Heart right ventricle (tissue), 16 donors: ENCODE measurements at regions not wholly inside any gene's neighbourhood (a gene's known extent, or its start where the extent isn't known, plus 50 kb on each side); places are given as distances from the start of the nearest gene placed in this dataset.

ENCODE experiments used
- ATAC-seq, 8 donors: fragments of 200-7000 bp; cut with Tn5 transposase; one replicate each; pipeline ENCODE4 v1.9.1; 2020; ENCODE audit warnings: mild to moderate bottlenecking in 8 of 8, moderate library complexity in 8 of 8, moderate number of reproducible peaks in 1 of 8
- DNase-seq, 2 donors: peaks; one replicate each; pipeline ENCODE4 v3.0.0-alpha.2; 2020
- H3K27ac ChIP-seq, 10 donors: fragments of 200-600 bp; sonication (generic) in 2 of 10; one replicate each; pipeline versions ENCODE4 v1.5.0 to v1.8.0; 2020 to 2022; ENCODE audit warnings: mild to moderate bottlenecking in 3 of 10
- H3K27me3 ChIP-seq, 7 donors: fragments of 200-600 bp; one replicate each; pipeline ENCODE4 v1.8.0; 2021 to 2022; ENCODE audit warnings: mild to moderate bottlenecking in 2 of 7
- H3K36me3 ChIP-seq, 9 donors: fragments of 200-600 bp; sonication (generic) in 1 of 9; one replicate each; pipeline versions ENCODE4 v1.5.0 to v1.8.0; 2020 to 2022; ENCODE audit warnings: mild to moderate bottlenecking in 2 of 9
- H3K4me1 ChIP-seq, 9 donors: fragments of 200-600 bp; sonication (generic) in 1 of 9; one replicate each; pipeline versions ENCODE4 v1.5.0 to v1.8.0; 2020 to 2022; ENCODE audit warnings: mild to moderate bottlenecking in 4 of 9
- H3K4me3 ChIP-seq, 10 donors: fragments of 200-600 bp; sonication (generic) in 2 of 10; one replicate each; pipeline versions ENCODE4 v1.5.0 to v1.8.0; 2020 to 2022; ENCODE audit warnings: mild to moderate bottlenecking in 7 of 10, moderate library complexity in 2 of 10
- H3K9me3 ChIP-seq, 11 donors: fragments of 200-600 bp in 10 of 11; sonication (generic) in 2 of 11; one replicate each; pipeline versions ENCODE4 v1.5.0 to v1.8.0; 2013 to 2022; ENCODE audit warnings: mild to moderate bottlenecking in 2 of 11, control low read depth in 1 of 11, moderate library complexity in 1 of 11
- WGBS, 2 donors: extraction: QIAGEN DNeasy Blood & Tissue Kit; methylation state at CpG; one replicate each; pipeline ENCODE4 v1.1.7; 2013; ENCODE audit warnings: inconsistent platforms in 1 of 2; 5-methylcytosine and 5-hydroxymethylcytosine counted together
- intact Hi-C, 10 donors: fragments of 100-400 bp; cut with DNase I; formaldehyde crosslinking; loops; one replicate each; pipeline versions ENCODE4 v1.11.1 to v1.14.2; 2022
- TF ChIP-seq, protein P1 (sequence below), 9 donors: fragments of 200-600 bp; sonication (generic) in 2 of 9; IDR thresholded peaks; one replicate each; pipeline versions ENCODE4 v1.5.0 to v1.8.0; 2021 to 2022; ENCODE audit warnings: antibody characterized with exemption in 9 of 9, mild to moderate bottlenecking in 5 of 9, moderate library complexity in 1 of 9
- donor health status: Arrhythmogenic right ventricular cardiomyopathy.
- donor health status: ischemic (EF 13 %, LVEDD 7.1; RV severe dilation, severe dysfunction).
- donor health status: healthy with polysubstance abuse.
- donor health status: DM: no; HTN: yes; CAD: no.
- donor health status: DM: no; HTN: no; CAD: no.
- donor health status: ischemic (EF 25% LVEDD 6.9; RV normal size, moderate dysfunction).
- donor health status: ischemic (EF 25% LVEDD 5.7; RV mildly dilated, moderate dysfunction).
- donor health status: healthy.
- donor health status: DM: yes; HTN: yes; CAD: no.
- donor health status: Ischemic cardiomyopathy.
- donor health status: ischemic (EF 35%, LVEDD 5.7; RV mildly dilated, moderate dysfunction).
- donor health status: nonischemic (EF 11% LVEDD 7.7; RV severe dilation, severe dysfunction).
- donor health status: DM: yes; HTN: yes; CAD: no.
- donor health status: PGD.
- donor health status: ischemic (EF 29% LVEDD 5.4; RV normal size, mild dysfunction).
- donor health status: nonischemic (EF 23%, LVEDD 6.1; RV moderate dilation, normal function).

DNA sequence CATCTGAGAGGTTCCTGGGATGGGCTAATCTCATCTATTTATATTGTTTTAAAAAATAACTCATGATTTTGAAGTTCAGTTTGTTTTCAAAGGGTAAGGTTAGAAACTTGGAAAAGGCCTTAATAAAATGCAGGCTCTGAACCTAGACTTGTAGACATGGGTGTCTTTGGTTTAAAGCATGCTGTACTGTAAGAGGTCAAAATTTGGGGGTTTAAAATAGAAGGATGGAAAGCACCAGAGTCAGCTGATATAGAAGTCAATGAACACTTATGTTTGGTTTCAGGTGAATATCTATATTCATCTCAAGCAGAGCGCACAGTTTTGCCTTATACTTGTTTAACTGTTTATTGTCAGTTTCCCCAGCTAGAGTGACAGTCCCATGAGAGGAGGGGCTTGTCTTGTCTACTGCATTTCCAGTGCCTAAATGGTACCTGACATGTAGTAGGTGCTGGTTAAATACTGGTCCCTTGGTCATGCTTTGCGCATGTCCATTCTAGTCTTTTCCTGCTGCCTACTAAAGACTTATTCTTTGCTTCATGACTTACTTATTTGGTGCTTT, 112.3 kb upstream of the DTNBP1 start:
- H3K27me3 ChIP-seq = no peaks in the 10 kb centered on the region
- DNase-seq (no peak), ATAC-seq (no peak)
- no peak overlapping the region for H3K4me3 ChIP-seq
- H3K9me3 ChIP-seq = no peaks in the 10 kb centered on the region
- no peaks in the 10 kb centered on the region for H3K36me3 ChIP-seq
- TF ChIP-seq, protein P1, sequence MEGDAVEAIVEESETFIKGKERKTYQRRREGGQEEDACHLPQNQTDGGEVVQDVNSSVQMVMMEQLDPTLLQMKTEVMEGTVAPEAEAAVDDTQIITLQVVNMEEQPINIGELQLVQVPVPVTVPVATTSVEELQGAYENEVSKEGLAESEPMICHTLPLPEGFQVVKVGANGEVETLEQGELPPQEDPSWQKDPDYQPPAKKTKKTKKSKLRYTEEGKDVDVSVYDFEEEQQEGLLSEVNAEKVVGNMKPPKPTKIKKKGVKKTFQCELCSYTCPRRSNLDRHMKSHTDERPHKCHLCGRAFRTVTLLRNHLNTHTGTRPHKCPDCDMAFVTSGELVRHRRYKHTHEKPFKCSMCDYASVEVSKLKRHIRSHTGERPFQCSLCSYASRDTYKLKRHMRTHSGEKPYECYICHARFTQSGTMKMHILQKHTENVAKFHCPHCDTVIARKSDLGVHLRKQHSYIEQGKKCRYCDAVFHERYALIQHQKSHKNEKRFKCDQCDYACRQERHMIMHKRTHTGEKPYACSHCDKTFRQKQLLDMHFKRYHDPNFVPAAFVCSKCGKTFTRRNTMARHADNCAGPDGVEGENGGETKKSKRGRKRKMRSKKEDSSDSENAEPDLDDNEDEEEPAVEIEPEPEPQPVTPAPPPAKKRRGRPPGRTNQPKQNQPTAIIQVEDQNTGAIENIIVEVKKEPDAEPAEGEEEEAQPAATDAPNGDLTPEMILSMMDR (IDR thresholded peaks at IDR 0.05) = no peak
- no peaks in the 10 kb centered on the region for H3K4me1 ChIP-seq
- intact Hi-C loops = no loop called here
- H3K27ac ChIP-seq = no peak overlapping the region
- WGBS, 2 donors = 96 to 97% methylated on average over 2 of the region's 2 CpGs

DNA sequence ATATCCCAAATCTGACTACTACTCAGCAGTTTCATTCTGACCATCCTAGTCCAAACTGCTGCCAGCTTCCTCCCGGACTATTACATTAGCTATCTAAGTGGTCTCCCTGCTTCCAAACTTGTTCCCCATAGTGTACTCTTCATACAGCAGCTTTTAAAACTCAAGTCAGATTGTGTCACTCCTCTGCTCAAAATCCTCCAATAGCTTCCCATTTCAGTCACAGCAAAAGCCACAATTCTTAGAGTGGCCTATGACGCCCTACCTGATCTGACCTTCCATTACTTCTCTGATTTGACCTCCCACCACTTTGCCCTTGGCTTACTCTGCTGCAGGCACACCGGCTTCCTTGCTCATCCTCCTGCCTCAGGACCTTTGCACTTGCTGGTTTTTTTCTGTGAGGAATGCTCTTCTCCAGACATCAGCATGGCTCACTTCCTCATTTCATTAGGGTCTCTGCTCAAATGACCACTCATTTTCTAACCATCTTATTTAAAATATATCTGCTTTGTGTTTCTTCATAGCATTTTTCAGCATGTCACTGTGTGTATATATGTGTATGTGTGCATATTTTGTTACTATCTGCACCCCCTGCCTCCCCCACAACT, 111.1 kb upstream of the DTNBP1 start:
- no peaks in the 10 kb centered on the region for H3K36me3 ChIP-seq
- H3K4me1 ChIP-seq = no peaks in the 10 kb centered on the region
- intact Hi-C loops = no loop called here
- WGBS, 2 donors = 87% methylated on average over 3 of the region's 3 CpGs
- no peak for DNase-seq
- no peaks in the 10 kb centered on the region for H3K9me3 ChIP-seq
- H3K4me3 ChIP-seq = no peak overlapping the region
- H3K27ac ChIP-seq = no peak overlapping the region
- H3K27me3 ChIP-seq = no peaks in the 10 kb centered on the region
- ATAC-seq = peak in 1 of 8 donors; percentile 50
- TF ChIP-seq, protein P1 (IDR thresholded peaks at IDR 0.05) = no peak

DNA sequence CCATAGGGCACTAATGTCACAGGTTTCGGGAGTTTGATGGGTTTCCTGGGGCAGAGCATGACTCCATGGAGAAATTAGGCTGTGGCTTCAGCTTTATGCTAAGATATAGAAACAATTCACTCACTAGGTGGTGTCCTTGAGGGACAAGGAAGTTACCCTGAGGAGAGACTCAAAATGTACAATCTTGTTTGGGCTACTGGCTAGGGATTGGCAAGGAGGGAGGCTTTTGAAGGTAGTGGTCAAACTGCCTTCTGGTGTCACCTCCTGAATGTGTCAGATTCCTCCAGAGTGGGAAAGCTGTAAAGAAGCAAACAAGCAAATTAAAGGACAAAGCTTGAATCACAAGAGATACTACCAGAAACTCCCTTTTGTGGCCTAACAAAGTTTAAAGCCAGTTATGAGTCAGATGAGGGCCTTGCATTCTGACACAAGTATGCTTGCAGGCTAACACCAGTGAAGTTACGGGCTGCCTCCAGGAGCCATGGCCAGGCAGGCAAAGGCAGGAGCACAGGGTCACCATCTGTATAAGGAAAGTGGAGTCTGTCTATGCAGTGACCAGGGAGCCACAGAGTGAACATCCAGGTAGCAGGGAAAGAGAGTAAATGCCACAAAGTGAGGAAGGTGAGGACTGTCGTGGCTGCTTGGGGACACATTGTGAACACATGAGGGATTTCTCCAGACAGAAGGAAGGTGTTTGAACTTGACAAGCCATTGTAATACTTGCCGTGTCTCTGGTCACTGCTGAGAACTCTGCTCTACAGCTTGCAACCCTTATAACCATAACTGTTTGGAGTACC, 107.7 kb upstream of the DTNBP1 start:
- Histone ChIP-seq H3K36me3 (no peaks in the 10 kb centered on the region), H3K4me1 (no peaks in the 10 kb centered on the region), H3K9me3 (no peaks in the 10 kb centered on the region), H3K4me3 (no peak overlapping the region), H3K27ac (no peak overlapping the region), H3K27me3 (no peaks in the 10 kb centered on the region)
- TF ChIP-seq, protein P1 (IDR thresholded peaks at IDR 0.05) = peak in 2 of 9 donors; percentile 11 to 13
- DNase-seq (no peak), ATAC-seq (no peak)
- intact Hi-C loops = no loop called here
- 95 to 97% methylated on average over 4 of the region's 4 CpGs for WGBS, 2 donors

DNA sequence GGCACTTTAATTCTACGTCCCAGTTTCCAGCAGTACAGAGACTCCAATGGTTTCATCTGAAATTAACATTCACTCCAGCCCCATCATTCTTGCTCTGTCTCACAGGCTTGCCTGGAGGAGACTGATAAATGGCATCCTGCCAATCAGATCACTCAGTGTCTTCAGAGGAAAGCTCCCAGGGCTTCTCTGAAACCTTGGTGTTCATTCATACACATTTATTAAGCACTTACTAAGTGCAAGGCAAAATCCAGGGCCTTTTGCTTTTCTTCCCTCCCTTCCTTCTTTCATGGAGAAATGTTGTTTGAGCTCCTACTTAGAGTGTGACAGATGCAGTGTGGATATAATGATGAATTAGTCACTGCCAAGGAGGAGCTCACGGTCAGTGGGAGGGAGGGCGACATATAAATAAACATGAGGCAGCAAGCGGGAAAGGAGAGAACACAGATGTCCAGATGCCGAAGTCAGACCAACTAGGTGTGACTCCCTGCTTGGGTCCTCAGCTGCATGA, 106.7 kb upstream of the DTNBP1 start:
- WGBS, 2 donors = 87 to 90% methylated on average over 5 of the region's 5 CpGs
- no peaks in the 10 kb centered on the region for H3K9me3 ChIP-seq
- ATAC-seq (no peak), DNase-seq (no peak)
- peaks cover 0 to under 1% (median 0%) of the 10 kb centered on the region in 9 donors for H3K4me1 ChIP-seq
- no peak overlapping the region for H3K4me3 ChIP-seq
- no peaks in the 10 kb centered on the region for H3K36me3 ChIP-seq
- intact Hi-C loops = loop anchor here in 1 of 10 donors (10.0 kb wide), 1 partner anchor 355 kb away; the partner anchor contains the start of gene MYLIP
- H3K27ac ChIP-seq = no peak overlapping the region
- TF ChIP-seq, protein P1 (IDR thresholded peaks at IDR 0.05) = no peak
- H3K27me3 ChIP-seq = no peaks in the 10 kb centered on the region
